Astrocyte (in vitro differentiated cells and primary cell): ENCODE measurements at regions not wholly inside any gene's neighbourhood (a gene's known extent, or its start where the extent isn't known, plus 50 kb on each side); places are given as distances from the start of the nearest gene placed in this dataset.

Experiments
- DNase-seq: peaks from one replicate; pipeline ENCODE4 v3.0.0-alpha.2; 2010; ENCODE audit warnings: low read depth
- FAIRE-seq: peaks from 2 replicates; lab custom pipeline; 2011; peaks lifted over from hg19 to GRCh38; lab: Jason Lieb, UNC
- H2AFZ ChIP-seq: 2 replicates; pipeline ENCODE4 v1.6.0; 2012; ENCODE audit warnings: low read depth, low read length, inconsistent platforms
- H3K27ac ChIP-seq: 2 replicates; pipeline ENCODE4 v1.5.1; 2011; ENCODE audit warnings: low read depth, low read length, inconsistent platforms
- H3K27me3 ChIP-seq: 2 replicates; pipeline ENCODE4 v1.6.0; 2011; ENCODE audit warnings: low read length, inconsistent platforms; ENCODE audit not compliant: insufficient read depth
- H3K36me3 ChIP-seq: 2 replicates; pipeline ENCODE4 v1.5.1; 2011; ENCODE audit warnings: low read length, inconsistent platforms; ENCODE audit not compliant: insufficient read depth
- H3K4me1 ChIP-seq: 2 replicates; pipeline ENCODE4 v1.5.1; 2011; ENCODE audit warnings: low read length, inconsistent platforms; ENCODE audit not compliant: insufficient read depth
- H3K4me2 ChIP-seq: 2 replicates; pipeline ENCODE4 v1.6.0; 2012; ENCODE audit warnings: low read length, inconsistent platforms
- H3K4me3 ChIP-seq: 2 replicates; pipeline ENCODE4 v1.5.1; 2011; ENCODE audit warnings: low read depth, mild to moderate bottlenecking, low read length, inconsistent platforms; ENCODE audit not compliant: insufficient read depth
- H3K79me2 ChIP-seq: 2 replicates; pipeline ENCODE4 v1.6.0; 2012; ENCODE audit warnings: mild to moderate bottlenecking, low read length, inconsistent platforms; ENCODE audit not compliant: insufficient read depth
- H3K9ac ChIP-seq: 2 replicates; pipeline ENCODE4 v1.6.0; 2012; ENCODE audit warnings: mild to moderate bottlenecking, low read length, inconsistent platforms
- H3K9me3 ChIP-seq: 2 replicates; pipeline ENCODE4 v1.5.1; 2012; ENCODE audit warnings: low read depth, mild to moderate bottlenecking, low read length, inconsistent platforms; ENCODE audit not compliant: insufficient read depth
- H4K20me1 ChIP-seq: 2 replicates; pipeline ENCODE4 v1.6.0; 2012; ENCODE audit warnings: low read length, inconsistent platforms; ENCODE audit not compliant: insufficient read depth
- H3K27ac Mint-ChIP-seq: one replicate; pipeline ENCODE4 v1.8.0; 2021; ENCODE audit warnings: mild to moderate bottlenecking, mixed read lengths; ENCODE audit not compliant: unreplicated experiment
- H3K27me3 Mint-ChIP-seq: one replicate; pipeline ENCODE4 v1.8.0; 2021; ENCODE audit warnings: low read depth, mixed read lengths; ENCODE audit not compliant: unreplicated experiment
- H3K36me3 Mint-ChIP-seq: one replicate; pipeline ENCODE4 v1.8.0; 2021; ENCODE audit warnings: low read depth, mixed read lengths; ENCODE audit not compliant: unreplicated experiment
- H3K4me1 Mint-ChIP-seq: one replicate; pipeline ENCODE4 v1.8.0; 2021; ENCODE audit warnings: low read depth, mixed read lengths; ENCODE audit not compliant: unreplicated experiment
- H3K4me3 Mint-ChIP-seq: one replicate; pipeline ENCODE4 v1.8.0; 2021; ENCODE audit warnings: mild to moderate bottlenecking, moderate library complexity, mixed read lengths; ENCODE audit not compliant: unreplicated experiment
- H3K9me3 Mint-ChIP-seq: one replicate; pipeline ENCODE4 v1.8.0; 2021; ENCODE audit warnings: mild to moderate bottlenecking, mixed read lengths; ENCODE audit not compliant: unreplicated experiment
- EZH2 ChIP-seq: IDR thresholded peaks from 2 replicates; pipeline ENCODE4 v1.6.1; 2012; ENCODE audit warnings: mild to moderate bottlenecking, low read length, inconsistent platforms; ENCODE audit not compliant: insufficient read depth
- TF ChIP-seq, protein P1 (sequence below): IDR thresholded peaks from 2 replicates; pipeline ENCODE4 v1.5.1; 2011; ENCODE audit warnings: low read depth, mild to moderate bottlenecking, inconsistent platforms, low read length, moderate library complexity; ENCODE audit not compliant: insufficient read depth

- H3K4me3 ChIP-seq, result no peak overlapping the region
- H3K9me3 ChIP-seq, result no peaks in the 10 kb centered on the region
- H3K36me3 ChIP-seq, result no peaks in the 10 kb centered on the region
- no peak overlapping the region for H3K4me3 Mint-ChIP-seq
- H4K20me1 ChIP-seq, result no peaks in the 10 kb centered on the region
- H3K27ac Mint-ChIP-seq, result no peak overlapping the region
- no peak overlapping the region for H3K27ac ChIP-seq
- H3K4me2 ChIP-seq, result no peak overlapping the region
- no peak for DNase-seq
- no peak overlapping the region for H3K9ac ChIP-seq
- no peaks in the 10 kb centered on the region for H3K4me1 ChIP-seq
- H3K36me3 Mint-ChIP-seq, result no peaks in the 10 kb centered on the region
- H3K27me3 Mint-ChIP-seq, result no peaks in the 10 kb centered on the region
- no peaks in the 10 kb centered on the region for H3K9me3 Mint-ChIP-seq
- no peak for TF ChIP-seq EZH2
- TF ChIP-seq, protein P1, sequence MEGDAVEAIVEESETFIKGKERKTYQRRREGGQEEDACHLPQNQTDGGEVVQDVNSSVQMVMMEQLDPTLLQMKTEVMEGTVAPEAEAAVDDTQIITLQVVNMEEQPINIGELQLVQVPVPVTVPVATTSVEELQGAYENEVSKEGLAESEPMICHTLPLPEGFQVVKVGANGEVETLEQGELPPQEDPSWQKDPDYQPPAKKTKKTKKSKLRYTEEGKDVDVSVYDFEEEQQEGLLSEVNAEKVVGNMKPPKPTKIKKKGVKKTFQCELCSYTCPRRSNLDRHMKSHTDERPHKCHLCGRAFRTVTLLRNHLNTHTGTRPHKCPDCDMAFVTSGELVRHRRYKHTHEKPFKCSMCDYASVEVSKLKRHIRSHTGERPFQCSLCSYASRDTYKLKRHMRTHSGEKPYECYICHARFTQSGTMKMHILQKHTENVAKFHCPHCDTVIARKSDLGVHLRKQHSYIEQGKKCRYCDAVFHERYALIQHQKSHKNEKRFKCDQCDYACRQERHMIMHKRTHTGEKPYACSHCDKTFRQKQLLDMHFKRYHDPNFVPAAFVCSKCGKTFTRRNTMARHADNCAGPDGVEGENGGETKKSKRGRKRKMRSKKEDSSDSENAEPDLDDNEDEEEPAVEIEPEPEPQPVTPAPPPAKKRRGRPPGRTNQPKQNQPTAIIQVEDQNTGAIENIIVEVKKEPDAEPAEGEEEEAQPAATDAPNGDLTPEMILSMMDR, result no peak
- no peaks in the 10 kb centered on the region for H3K27me3 ChIP-seq
- H3K4me1 Mint-ChIP-seq, result peaks cover 3% of the 10 kb centered on the region
- H2AFZ ChIP-seq, result no peak overlapping the region
- no peaks in the 10 kb centered on the region for H3K79me2 ChIP-seq
- FAIRE-seq, result no peak
These were observed 1591.3 kb downstream of the ADGRL3 start for GRCh38 chr4:62791386-62791785.

- no peak for DNase-seq
- no peaks in the 10 kb centered on the region for H3K9me3 Mint-ChIP-seq
- no peaks in the 10 kb centered on the region for H3K36me3 Mint-ChIP-seq
- H3K4me1 ChIP-seq, result no peaks in the 10 kb centered on the region
- H4K20me1 ChIP-seq, result no peaks in the 10 kb centered on the region
- TF ChIP-seq, protein P1, result no peak
- TF ChIP-seq EZH2, result no peak
- H2AFZ ChIP-seq, result no peak overlapping the region
- H3K9me3 ChIP-seq, result no peaks in the 10 kb centered on the region
- no peaks in the 10 kb centered on the region for H3K27me3 Mint-ChIP-seq
- no peaks in the 10 kb centered on the region for H3K36me3 ChIP-seq
- H3K27ac Mint-ChIP-seq, result no peak overlapping the region
- no peak for FAIRE-seq
- H3K27ac ChIP-seq, result no peak overlapping the region
- no peaks in the 10 kb centered on the region for H3K27me3 ChIP-seq
- H3K4me2 ChIP-seq, result no peak overlapping the region
- H3K9ac ChIP-seq, result no peak overlapping the region
- H3K4me3 Mint-ChIP-seq, result no peak overlapping the region
- no peaks in the 10 kb centered on the region for H3K79me2 ChIP-seq
- no peak overlapping the region for H3K4me3 ChIP-seq
- no peaks in the 10 kb centered on the region for H3K4me1 Mint-ChIP-seq
These were observed 1571.9 kb downstream of the ADGRL3 start for GRCh38 chr4:62771983-62772557.

GRCh38 chr4:62740296-62740695 is 1540.2 kb downstream of the ADGRL3 start:
- Histone ChIP-seq H4K20me1 (no peaks in the 10 kb centered on the region), H3K4me2 (no peak overlapping the region), H3K36me3 (no peaks in the 10 kb centered on the region), H2AFZ (no peak overlapping the region), H3K9me3 (no peaks in the 10 kb centered on the region), H3K4me3 (no peak overlapping the region), H3K27me3 (no peaks in the 10 kb centered on the region), H3K27ac (no peak overlapping the region), H3K9ac (no peak overlapping the region), H3K79me2 (no peaks in the 10 kb centered on the region), H3K4me1 (no peaks in the 10 kb centered on the region)
- Mint-ChIP-seq H3K36me3 (no peaks in the 10 kb centered on the region), H3K27me3 (no peaks in the 10 kb centered on the region), H3K27ac (no peak overlapping the region), H3K4me1 (no peaks in the 10 kb centered on the region), H3K4me3 (no peak overlapping the region), H3K9me3 (no peaks in the 10 kb centered on the region)
- no peak for DNase-seq
- FAIRE-seq, result no peak
- no peak for TF ChIP-seq EZH2
- TF ChIP-seq, protein P1, result no peak
